Erythroblast (primary cell): ENCODE measurements at regions not wholly inside any gene's neighbourhood (a gene's known extent, or its start where the extent isn't known, plus 50 kb on each side); places are given as distances from the start of the nearest gene placed in this dataset.

Experiments
- GATA1 ChIP-seq: IDR thresholded peaks from 2 replicates; pipeline ENCODE4 v1.6.1; 2011; ENCODE audit warnings: low read depth, mild to moderate bottlenecking, control low read depth, low read length, moderate library complexity
- POLR2A ChIP-seq: IDR thresholded peaks from 2 replicates; pipeline ENCODE4 v1.6.1; 2011; ENCODE audit warnings: mild to moderate bottlenecking, low read length

GRCh38 chr13:97145057-97145456 is 77.1 kb upstream of the MBNL2 start:
- TF ChIP-seq POLR2A, result no peak
- TF ChIP-seq GATA1, result no peak
